T-helper 9 cell (primary cell): ENCODE measurements at regions not wholly inside any gene's neighbourhood (a gene's known extent, or its start where the extent isn't known, plus 50 kb on each side); places are given as distances from the start of the nearest gene placed in this dataset.

Experiments used
- DNase-seq: peaks from one replicate; pipeline ENCODE4 v3.0.0-alpha.2; 2020

- no peak for DNase-seq
Measured at GRCh38 chr20:58087562-58087858, 140.9 kb downstream of the ANKRD60 start.

DNA sequence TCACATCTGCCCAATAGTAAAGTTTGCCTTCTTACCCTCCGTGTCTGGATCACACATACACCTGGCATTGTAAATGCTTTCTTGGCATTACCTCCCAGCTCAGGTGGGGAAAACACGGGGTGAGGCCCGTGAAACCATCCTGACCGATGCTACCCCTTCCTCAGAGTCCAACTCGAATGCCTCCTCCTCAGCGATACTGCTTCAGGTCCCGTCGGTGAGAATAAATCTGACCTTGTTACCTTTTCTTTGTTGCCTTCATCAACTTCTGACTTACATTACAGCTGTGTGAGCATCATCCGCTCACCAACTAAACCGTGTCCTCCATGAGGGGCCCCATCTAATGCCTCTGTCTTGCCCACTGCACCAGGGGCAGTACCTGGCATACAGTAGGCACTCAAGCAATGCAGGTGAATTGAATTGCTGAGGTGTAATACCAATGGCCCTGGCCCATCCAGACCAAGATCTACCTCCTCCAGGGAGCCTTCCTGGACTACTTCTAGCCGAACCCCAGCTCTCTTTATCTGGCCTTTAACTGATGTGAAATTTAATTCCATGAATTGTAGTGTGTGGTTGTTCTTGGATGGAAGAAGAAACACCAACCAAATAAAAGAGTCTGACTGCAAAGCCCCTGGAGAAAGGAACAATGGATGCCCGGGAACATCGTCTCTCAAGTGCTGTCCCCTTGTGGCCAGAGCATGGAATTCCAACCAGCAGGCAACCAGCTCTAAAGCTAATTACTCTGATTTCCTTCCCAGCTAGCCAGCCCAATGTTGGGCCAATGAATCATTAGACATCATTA is 141.5 kb downstream of the ANKRD60 start:
- no peak for DNase-seq

- no peak for DNase-seq
Measured at GRCh38 chr20:58084966-58085365, 143.5 kb downstream of the ANKRD60 start.

DNA sequence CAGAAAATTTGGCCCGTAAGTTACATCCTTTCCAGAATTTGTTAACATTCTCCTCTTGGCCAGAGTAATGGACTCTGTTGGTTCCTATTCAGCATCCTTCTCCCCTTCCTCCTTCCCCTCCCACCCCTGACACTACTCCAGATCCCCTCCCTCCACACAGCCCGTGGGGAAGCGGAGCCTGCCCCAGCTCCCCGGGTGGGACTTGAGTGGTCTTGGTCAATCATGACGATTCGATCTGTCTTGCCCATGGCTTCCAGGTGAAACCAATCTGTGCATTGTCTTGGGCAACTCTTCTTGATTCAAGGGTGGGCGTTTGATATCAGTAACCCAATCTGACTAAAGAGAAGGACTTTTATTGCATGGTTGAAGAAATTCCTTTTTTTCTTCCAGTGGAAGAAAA is 143.9 kb downstream of the ANKRD60 start:
- no peak for DNase-seq

GRCh38 chr20:58081846-58082245 is 146.6 kb downstream of the ANKRD60 start:
- no peak for DNase-seq

DNA sequence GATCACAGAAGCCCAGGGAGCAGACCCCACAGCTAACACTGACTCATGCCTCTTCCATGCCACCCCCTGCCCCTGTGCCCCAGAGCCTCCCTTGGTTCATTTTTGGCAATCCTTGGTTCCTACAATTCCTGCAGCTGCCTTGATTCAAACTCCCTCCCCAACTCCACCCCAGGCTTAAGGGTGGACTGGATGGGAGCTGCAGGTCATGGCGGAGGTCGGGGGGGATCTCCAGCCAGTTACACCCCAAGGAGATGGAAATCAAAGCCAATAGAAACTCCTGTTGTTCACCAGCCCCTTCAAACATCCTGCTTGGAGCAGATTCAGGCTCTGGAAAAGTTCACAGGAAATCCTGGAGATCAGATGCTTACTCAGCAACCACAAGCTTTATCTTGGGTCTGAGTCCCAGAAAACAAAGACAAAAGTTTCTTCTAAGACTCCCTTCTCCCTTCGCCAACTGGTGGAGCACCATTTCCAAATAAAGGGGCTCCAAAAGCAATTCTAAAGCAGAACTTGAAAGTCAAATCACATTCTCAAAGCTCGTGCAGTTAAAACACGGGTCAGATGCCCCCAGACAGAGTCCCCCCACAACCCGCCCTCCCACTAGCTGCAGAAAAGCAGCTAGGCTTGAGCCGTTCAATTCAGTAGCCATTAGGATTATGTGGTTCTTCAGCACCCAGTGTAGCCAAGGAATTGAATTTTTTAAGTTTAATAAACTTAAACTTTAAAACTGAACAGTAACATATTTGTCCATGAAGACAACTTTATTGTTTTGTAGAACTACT is 149.5 kb downstream of the ANKRD60 start:
- DNase-seq, result no peak

- no peak for DNase-seq
Measured at GRCh38 chr20:58077282-58077681, 151.2 kb downstream of the ANKRD60 start.

GRCh38 chr20:58076405-58076804 is 152.0 kb downstream of the ANKRD60 start:
- DNase-seq, result no peak

DNA sequence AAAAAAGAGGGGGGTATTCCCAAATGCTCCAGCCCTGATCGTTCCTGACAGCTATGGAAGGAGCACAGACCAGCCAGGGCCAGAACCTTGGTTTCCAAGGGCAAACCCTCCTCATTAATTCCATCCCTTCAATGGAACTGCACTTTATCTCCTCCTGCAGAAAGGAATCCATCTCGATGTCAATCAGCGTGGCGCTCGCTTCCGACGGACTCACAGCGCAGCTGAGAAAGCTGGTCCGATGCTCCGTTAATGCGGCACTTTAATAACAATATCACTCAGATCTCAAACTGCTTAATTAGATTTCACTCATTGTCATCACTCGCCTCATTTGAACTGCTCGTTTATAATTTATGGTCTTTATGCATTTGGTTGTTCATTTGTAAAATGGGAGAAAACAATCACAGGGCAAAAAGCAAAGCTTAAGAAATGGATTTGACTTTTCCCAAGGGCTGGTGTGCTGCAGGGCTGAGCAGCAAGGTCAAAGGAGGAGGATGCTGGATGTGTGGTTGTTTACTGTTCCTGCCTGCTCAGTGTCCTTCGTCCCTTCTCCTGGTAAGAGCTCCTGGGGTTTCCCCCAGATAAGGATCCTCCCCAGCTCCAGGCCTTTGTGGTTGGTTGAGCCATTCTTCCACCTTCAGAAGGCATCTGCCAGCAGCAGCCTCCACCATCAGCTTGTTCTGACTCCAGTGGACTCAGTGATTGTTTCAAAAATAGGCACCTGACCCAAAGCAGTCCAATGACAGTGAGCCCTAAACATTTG is 152.7 kb downstream of the ANKRD60 start:
- no peak for DNase-seq

- no peak for DNase-seq
Measured at GRCh38 chr20:58073945-58074856, 154.3 kb downstream of the ANKRD60 start.

GRCh38 chr20:58072695-58073671 is 155.5 kb downstream of the ANKRD60 start:
- DNase-seq, result no peak

DNA sequence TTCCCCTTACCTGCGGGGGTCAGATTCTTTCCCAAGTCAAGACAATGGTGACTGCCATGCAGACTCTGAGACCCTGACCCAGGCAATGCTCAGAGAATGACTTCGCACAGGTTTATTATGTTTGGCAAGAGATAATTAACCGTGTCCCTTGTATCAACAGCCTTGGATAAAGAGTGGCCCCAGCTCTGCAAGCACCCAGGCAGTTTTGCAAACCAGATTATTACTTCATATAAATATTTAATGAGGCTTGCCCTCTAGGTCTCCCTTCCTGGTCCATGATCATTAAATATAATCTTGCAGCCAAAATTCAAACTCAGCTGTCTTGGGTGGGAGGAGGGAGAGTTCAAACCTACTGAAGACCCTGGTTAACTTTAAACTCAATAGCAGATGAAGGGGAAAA is 156.5 kb downstream of the ANKRD60 start:
- DNase-seq, result no peak

- DNase-seq, result no peak
Measured at GRCh38 chr20:58071298-58071697, 157.2 kb downstream of the ANKRD60 start.

- DNase-seq, result no peak
Measured at GRCh38 chr20:58070664-58071196, 157.7 kb downstream of the ANKRD60 start.

DNA sequence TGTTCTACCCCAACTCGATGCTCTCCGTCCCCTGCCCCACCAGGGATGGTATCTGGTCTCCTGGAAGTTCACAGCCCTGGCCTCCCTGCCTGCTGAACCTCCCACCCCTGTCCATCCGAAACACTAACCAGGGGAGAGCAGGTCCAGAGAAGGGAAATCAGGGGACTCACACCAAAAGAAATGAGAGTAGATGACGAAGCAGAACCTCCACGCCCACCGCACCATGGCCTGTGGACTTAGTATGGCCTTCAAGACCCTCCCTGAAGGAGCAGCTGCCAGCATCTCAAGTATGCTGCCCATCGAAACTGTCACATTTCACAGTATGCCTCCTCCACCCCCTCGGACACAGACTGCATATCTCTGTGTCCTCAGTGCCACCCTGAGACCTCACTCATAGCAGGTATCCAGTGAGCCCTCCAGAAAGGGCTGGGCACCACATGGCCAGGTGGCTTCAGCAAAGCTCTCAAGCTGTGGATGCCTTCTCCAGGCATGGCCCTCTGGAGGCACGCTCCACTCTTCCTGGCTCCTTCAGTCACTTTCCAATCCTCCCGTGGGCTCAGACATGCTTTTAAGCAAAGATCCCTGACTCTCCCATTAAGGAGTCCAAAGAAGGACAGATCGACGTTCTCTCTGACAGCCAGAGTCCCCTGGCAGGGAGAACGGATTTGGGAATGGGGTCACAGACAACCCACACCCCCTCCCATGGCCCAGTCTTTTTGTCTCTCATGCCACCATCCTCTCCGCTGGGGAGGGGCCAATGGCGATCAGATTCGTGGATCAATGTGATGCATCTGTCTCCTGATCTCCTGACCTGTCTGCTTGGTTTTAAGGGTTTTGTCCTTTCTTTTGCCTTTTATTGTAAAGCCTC is 158.4 kb downstream of the ANKRD60 start:
- no peak for DNase-seq

DNA sequence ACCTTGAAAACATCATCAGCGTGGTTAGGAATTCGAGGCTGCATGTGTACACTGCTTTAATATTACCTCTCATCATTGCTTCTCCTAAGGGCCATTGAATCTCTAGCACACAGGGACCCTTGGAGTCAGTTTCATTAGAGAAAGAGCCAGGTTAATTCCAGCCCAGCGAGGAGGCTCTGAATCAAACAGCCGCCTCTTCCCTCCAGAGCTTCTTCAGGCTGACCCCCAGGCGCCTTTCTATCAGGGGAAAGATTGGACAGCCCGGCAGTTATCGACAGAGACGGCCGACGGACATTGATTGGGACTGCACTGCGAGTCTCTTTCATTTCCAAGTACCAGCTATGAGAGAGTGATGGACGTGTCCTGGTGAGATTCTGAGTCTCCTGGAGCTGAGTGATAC is 159.2 kb downstream of the ANKRD60 start:
- no peak for DNase-seq

- no peak for DNase-seq
Measured at GRCh38 chr20:58065508-58066361, 162.7 kb downstream of the ANKRD60 start.

DNA sequence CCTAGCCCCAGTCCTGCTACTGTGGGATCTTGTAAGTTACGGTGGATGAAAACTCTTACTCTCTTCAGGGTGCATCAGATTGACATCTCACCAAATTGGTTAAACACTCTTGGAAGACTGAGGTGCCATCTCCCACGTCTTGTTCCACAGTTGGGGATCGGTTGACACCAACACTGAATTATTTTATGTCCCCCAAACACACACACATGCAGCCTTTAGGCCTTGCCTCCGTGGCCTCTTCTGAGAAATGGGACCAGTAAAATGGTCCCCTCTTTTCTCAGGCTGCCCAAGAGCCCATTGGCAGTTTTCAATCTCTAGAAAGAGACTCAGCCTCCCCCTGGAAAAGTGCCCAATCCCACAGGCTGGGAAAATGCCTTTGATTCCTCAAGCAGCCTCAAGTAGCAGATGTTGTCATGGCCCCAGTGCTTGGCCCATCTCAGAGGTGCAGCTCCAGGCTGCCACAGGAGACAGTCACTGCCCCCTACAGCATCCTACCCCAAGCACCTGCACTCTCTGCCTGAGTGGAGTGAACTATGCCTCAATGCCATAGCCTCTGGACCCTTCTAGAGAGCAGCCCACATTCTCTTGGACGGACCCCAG is 163.9 kb downstream of the ANKRD60 start:
- DNase-seq, result no peak

GRCh38 chr20:58059260-58059544 is 169.3 kb downstream of the ANKRD60 start:
- DNase-seq, result no peak
